GM19395 (cell line): ENCODE measurements at regions not wholly inside any gene's neighbourhood (a gene's known extent, or its start where the extent isn't known, plus 50 kb on each side); places are given as distances from the start of the nearest gene placed in this dataset.

ENCODE experiments used
- ATAC-seq: cut with Tn5 transposase; IDR thresholded peaks from one replicate; pipeline ENCODE4 v1.9.1; 2021; ENCODE audit warnings: mild to moderate bottlenecking, moderate library complexity; ENCODE audit not compliant: unreplicated experiment

- no peak for ATAC-seq
These were observed 179.2 kb upstream of the FAM3C start for GRCh38 chr7:121575194-121575765.

GRCh38 chr7:121574109-121574508 is 178.0 kb upstream of the FAM3C start:
- no peak for ATAC-seq

- no peak for ATAC-seq
These were observed 176.5 kb upstream of the FAM3C start for GRCh38 chr7:121572615-121573014.

- no peak for ATAC-seq
These were observed 174.3 kb upstream of the FAM3C start for GRCh38 chr7:121570365-121570764.

- ATAC-seq = no peak
These were observed 167.1 kb upstream of the FAM3C start for GRCh38 chr7:121563177-121563576.

GRCh38 chr7:121562259-121562658 is 166.2 kb upstream of the FAM3C start:
- no peak for ATAC-seq

GRCh38 chr7:121561717-121562116 is 165.6 kb upstream of the FAM3C start:
- ATAC-seq = no peak

GRCh38 chr7:121560267-121560990 is 164.3 kb upstream of the FAM3C start:
- no peak for ATAC-seq

- no peak for ATAC-seq
These were observed 162.2 kb upstream of the FAM3C start for GRCh38 chr7:121558288-121558687.

GRCh38 chr7:121557034-121557892 is 161.2 kb upstream of the FAM3C start:
- ATAC-seq = no peak

- no peak for ATAC-seq
These were observed 159.4 kb upstream of the FAM3C start for GRCh38 chr7:121555558-121555957.

- peak; percentile 82 for ATAC-seq
These were observed 151.5 kb upstream of the FAM3C start for GRCh38 chr7:121547544-121548092.

GRCh38 chr7:121546632-121547543 is 150.8 kb upstream of the FAM3C start:
- ATAC-seq = no peak

- ATAC-seq = no peak
These were observed 149.3 kb upstream of the FAM3C start for GRCh38 chr7:121545418-121545817.

- peak; percentile 75 for ATAC-seq
These were observed 148.6 kb upstream of the FAM3C start for GRCh38 chr7:121544726-121545125.

- no peak for ATAC-seq
These were observed 148.1 kb upstream of the FAM3C start for GRCh38 chr7:121544238-121544637.

- no peak for ATAC-seq
These were observed 145.3 kb upstream of the FAM3C start for GRCh38 chr7:121541457-121541856.

GRCh38 chr7:121540138-121540537 is 144.0 kb upstream of the FAM3C start:
- ATAC-seq = no peak

GRCh38 chr7:121537031-121537430 is 140.9 kb upstream of the FAM3C start:
- no peak for ATAC-seq
